HG03064 (cell line): ENCODE measurements at regions not wholly inside any gene's neighbourhood (a gene's known extent, or its start where the extent isn't known, plus 50 kb on each side); places are given as distances from the start of the nearest gene placed in this dataset.

Experiments used
- ATAC-seq: cut with Tn5 transposase; IDR thresholded peaks from one replicate; pipeline ENCODE4 v1.9.1; 2021; ENCODE audit warnings: low read depth; ENCODE audit not compliant: unreplicated experiment

GRCh38 chr3:66797889-66798560 lies 200.1 kb upstream of the KBTBD8 start:
- ATAC-seq: no peak

GRCh38 chr3:66800941-66801545 lies 197.1 kb upstream of the KBTBD8 start:
- ATAC-seq: no peak

GRCh38 chr3:66803206-66803605 lies 194.9 kb upstream of the KBTBD8 start:
- no peak for ATAC-seq

- no peak for ATAC-seq
Measured at GRCh38 chr3:66803721-66804695, 194.1 kb upstream of the KBTBD8 start.

- ATAC-seq: no peak
Measured at GRCh38 chr3:66808891-66809594, 189.1 kb upstream of the KBTBD8 start.

GRCh38 chr3:66809595-66809958 lies 188.5 kb upstream of the KBTBD8 start:
- no peak for ATAC-seq

- ATAC-seq: no peak
Measured at GRCh38 chr3:66812136-66812535, 186.0 kb upstream of the KBTBD8 start.

GRCh38 chr3:66812741-66813140 lies 185.4 kb upstream of the KBTBD8 start:
- no peak for ATAC-seq

- ATAC-seq: no peak
Measured at GRCh38 chr3:66816090-66816761, 181.9 kb upstream of the KBTBD8 start.

GRCh38 chr3:66817951-66818557 lies 180.1 kb upstream of the KBTBD8 start:
- no peak for ATAC-seq

GRCh38 chr3:66819993-66820501 lies 178.1 kb upstream of the KBTBD8 start:
- no peak for ATAC-seq

GRCh38 chr3:66822186-66823008 lies 175.7 kb upstream of the KBTBD8 start:
- no peak for ATAC-seq

- no peak for ATAC-seq
Measured at GRCh38 chr3:66823009-66823397, 175.1 kb upstream of the KBTBD8 start.

- no peak for ATAC-seq
Measured at GRCh38 chr3:66823532-66823931, 174.6 kb upstream of the KBTBD8 start.

- ATAC-seq: no peak
Measured at GRCh38 chr3:66825375-66825774, 172.7 kb upstream of the KBTBD8 start.

- no peak for ATAC-seq
Measured at GRCh38 chr3:66827726-66828125, 170.4 kb upstream of the KBTBD8 start.

- ATAC-seq: no peak
Measured at GRCh38 chr3:66828303-66828702, 169.8 kb upstream of the KBTBD8 start.

- no peak for ATAC-seq
Measured at GRCh38 chr3:66830301-66830700, 167.8 kb upstream of the KBTBD8 start.

- ATAC-seq: no peak
Measured at GRCh38 chr3:66831931-66832330, 166.2 kb upstream of the KBTBD8 start.
